CD4-positive, alpha-beta T cell (primary cell): ENCODE measurements at regions not wholly inside any gene's neighbourhood (a gene's known extent, or its start where the extent isn't known, plus 50 kb on each side); places are given as distances from the start of the nearest gene placed in this dataset.

Experiments
- ATAC-seq: fragments of 200-7000 bp; cut with Tn5 transposase; one replicate; pipeline ENCODE4 v1.10.0; 2022; ENCODE audit warnings: mild to moderate bottlenecking; ENCODE audit not compliant: poor library complexity
- CTCF ChIA-PET: fragments of 350-600 bp; sonication (Branson Sonifier 250); formaldehyde crosslinking; loops from one replicate; lab custom pipeline; 2021; ENCODE audit warnings: antibody characterized with exemption, inconsistent platforms; lab: Charles Lee
- POLR2A ChIA-PET: fragments of 350-600 bp; sonication (Branson Sonifier 250); formaldehyde crosslinking; loops from one replicate; lab custom pipeline; 2021; ENCODE audit warnings: antibody characterized with exemption, inconsistent platforms; lab: Charles Lee
- DNase-seq, 14 experiments: peaks; one replicate each; pipeline ENCODE4 v3.0.0-alpha.2; 2013 to 2020; ENCODE audit warnings: mixed read lengths in 2 of 14
- H3K27ac ChIP-seq, 2 donors: one replicate each; pipeline versions ENCODE4 v1.5.1 to v1.7.0; 2013; ENCODE audit warnings: low read length in 2 of 2, low read depth in 1 of 2, mild to moderate bottlenecking in 1 of 2
- H3K27me3 ChIP-seq, 2 experiments: 1 replicate in 1 of 2; 2 replicates in 1 of 2; pipeline versions ENCODE4 v1.6.1 to v1.7.0; 2013; ENCODE audit warnings: low read length in 2 of 2, control low read depth in 1 of 2, mild to moderate bottlenecking in 1 of 2, moderate library complexity in 1 of 2; ENCODE audit not compliant: insufficient read depth in 2 of 2, control insufficient read depth in 1 of 2
- H3K36me3 ChIP-seq: one replicate; pipeline ENCODE4 v1.6.1; 2013; ENCODE audit warnings: low read length, control low read depth; ENCODE audit not compliant: insufficient read depth
- H3K4me1 ChIP-seq: one replicate; pipeline ENCODE4 v1.6.1; 2013; ENCODE audit warnings: low read length, control low read depth; ENCODE audit not compliant: insufficient read depth
- H3K4me3 ChIP-seq: one replicate; pipeline ENCODE4 v1.5.1; 2013; ENCODE audit warnings: mild to moderate bottlenecking, low read length, moderate library complexity
- H3K9me3 ChIP-seq, 2 experiments: 1 replicate in 1 of 2; 2 replicates in 1 of 2; pipeline versions ENCODE4 v1.6.1 to v1.7.0; 2013; ENCODE audit warnings: low read length in 2 of 2, mild to moderate bottlenecking in 2 of 2, control low read depth in 1 of 2, moderate library complexity in 1 of 2; ENCODE audit not compliant: control insufficient read depth in 1 of 2, insufficient read depth in 1 of 2
- H3K27ac Mint-ChIP-seq: one replicate; pipeline ENCODE4 v1.8.0; 2020; ENCODE audit warnings: mixed read lengths
- H3K27me3 Mint-ChIP-seq: one replicate; pipeline ENCODE4 v1.8.0; 2021; ENCODE audit warnings: mixed read lengths
- H3K36me3 Mint-ChIP-seq: one replicate; pipeline ENCODE4 v1.8.0; 2021; ENCODE audit warnings: low read depth, mixed read lengths
- H3K4me1 Mint-ChIP-seq: one replicate; pipeline ENCODE4 v1.8.0; 2021; ENCODE audit warnings: low read depth, mixed read lengths
- H3K4me3 Mint-ChIP-seq: one replicate; pipeline ENCODE4 v1.8.0; 2020; ENCODE audit warnings: mild to moderate bottlenecking, mixed read lengths
- H3K9me3 Mint-ChIP-seq: one replicate; pipeline ENCODE4 v1.8.0; 2020; ENCODE audit warnings: mixed read lengths
- intact Hi-C, 2 experiments: fragments of 100-400 bp; cut with DNase I in 1 of 2; cut with micrococcal nuclease in 1 of 2; formaldehyde crosslinking; loops; one replicate each; pipeline versions ENCODE4 v1.15.1 to v1.9.0; 2023 to 2025; cut with DNase I, micrococcal nuclease
- TF ChIP-seq, protein P1 (sequence below): fragments of 200-600 bp; IDR thresholded peaks from one replicate; pipeline ENCODE4 v1.8.0; 2022; ENCODE audit warnings: antibody characterized with exemption, mild to moderate bottlenecking

GRCh38 chr10:33536508-33536907 is 202.0 kb upstream of the NRP1 start:
- no peaks in the 10 kb centered on the region for H3K9me3 ChIP-seq
- Mint-ChIP-seq H3K27ac (no peak overlapping the region), H3K36me3 (no peaks in the 10 kb centered on the region), H3K4me1 (no peaks in the 10 kb centered on the region), H3K9me3 (no peaks in the 10 kb centered on the region), H3K27me3 (peaks cover 41% of the 10 kb centered on the region), H3K4me3 (no peak overlapping the region)
- no peak overlapping the region for H3K27ac ChIP-seq
- no peak overlapping the region for H3K4me3 ChIP-seq
- intact Hi-C loops = no loop called here
- H3K4me1 ChIP-seq = no peaks in the 10 kb centered on the region
- DNase-seq (no peak), ATAC-seq (no peak)
- H3K27me3 ChIP-seq = peaks cover 7 to 20% of the 10 kb centered on the region in 2 experiments
- TF ChIP-seq, protein P1, sequence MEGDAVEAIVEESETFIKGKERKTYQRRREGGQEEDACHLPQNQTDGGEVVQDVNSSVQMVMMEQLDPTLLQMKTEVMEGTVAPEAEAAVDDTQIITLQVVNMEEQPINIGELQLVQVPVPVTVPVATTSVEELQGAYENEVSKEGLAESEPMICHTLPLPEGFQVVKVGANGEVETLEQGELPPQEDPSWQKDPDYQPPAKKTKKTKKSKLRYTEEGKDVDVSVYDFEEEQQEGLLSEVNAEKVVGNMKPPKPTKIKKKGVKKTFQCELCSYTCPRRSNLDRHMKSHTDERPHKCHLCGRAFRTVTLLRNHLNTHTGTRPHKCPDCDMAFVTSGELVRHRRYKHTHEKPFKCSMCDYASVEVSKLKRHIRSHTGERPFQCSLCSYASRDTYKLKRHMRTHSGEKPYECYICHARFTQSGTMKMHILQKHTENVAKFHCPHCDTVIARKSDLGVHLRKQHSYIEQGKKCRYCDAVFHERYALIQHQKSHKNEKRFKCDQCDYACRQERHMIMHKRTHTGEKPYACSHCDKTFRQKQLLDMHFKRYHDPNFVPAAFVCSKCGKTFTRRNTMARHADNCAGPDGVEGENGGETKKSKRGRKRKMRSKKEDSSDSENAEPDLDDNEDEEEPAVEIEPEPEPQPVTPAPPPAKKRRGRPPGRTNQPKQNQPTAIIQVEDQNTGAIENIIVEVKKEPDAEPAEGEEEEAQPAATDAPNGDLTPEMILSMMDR = no peak
- H3K36me3 ChIP-seq = no peaks in the 10 kb centered on the region
- ChIA-PET POLR2A (no interaction called here), CTCF (interaction anchor here (1.2 kb wide), 1 partner anchor 9 kb away, joined by 3 read pairs; no protein-coding TSS in a partner anchor)

- CTCF ChIA-PET = interaction anchor here (1.2 kb wide), 1 partner anchor 10 kb away, joined by 3 read pairs; no protein-coding TSS in a partner anchor
- TF ChIP-seq, protein P1 = no peak
These were observed 201.4 kb upstream of the NRP1 start for GRCh38 chr10:33535866-33536265.

GRCh38 chr10:33534416-33534815 is 199.9 kb upstream of the NRP1 start:
- H3K27ac ChIP-seq = no peak overlapping the region
- ChIA-PET CTCF (no interaction called here), POLR2A (no interaction called here)
- no peak overlapping the region for H3K4me3 ChIP-seq
- H3K9me3 Mint-ChIP-seq = no peaks in the 10 kb centered on the region
- H3K27me3 ChIP-seq = peaks cover 7 to 16% of the 10 kb centered on the region in 2 experiments
- intact Hi-C loops = no loop called here
- H3K36me3 ChIP-seq = no peaks in the 10 kb centered on the region
- H3K4me3 Mint-ChIP-seq = no peak overlapping the region
- no peaks in the 10 kb centered on the region for H3K9me3 ChIP-seq
- DNase-seq (no peak), ATAC-seq (no peak)
- H3K36me3 Mint-ChIP-seq = no peaks in the 10 kb centered on the region
- peaks cover 36% of the 10 kb centered on the region for H3K27me3 Mint-ChIP-seq
- no peaks in the 10 kb centered on the region for H3K4me1 ChIP-seq
- TF ChIP-seq, protein P1 = no peak
- no peaks in the 10 kb centered on the region for H3K4me1 Mint-ChIP-seq
- no peak overlapping the region for H3K27ac Mint-ChIP-seq

More at GRCh38 chr10:33535866-33536265, 201.4 kb upstream of the NRP1 start:
- H3K4me1 ChIP-seq = no peaks in the 10 kb centered on the region
- intact Hi-C loops = no loop called here
- no peaks in the 10 kb centered on the region for H3K9me3 Mint-ChIP-seq
- H3K4me1 Mint-ChIP-seq = no peaks in the 10 kb centered on the region
- no peak for ATAC-seq
- H3K4me3 Mint-ChIP-seq = no peak overlapping the region
- H3K27me3 Mint-ChIP-seq = peaks cover 38% of the 10 kb centered on the region
- POLR2A ChIA-PET = no interaction called here
- H3K36me3 Mint-ChIP-seq = no peaks in the 10 kb centered on the region
- H3K36me3 ChIP-seq = no peaks in the 10 kb centered on the region
- H3K27ac ChIP-seq = no peak overlapping the region
- H3K27me3 ChIP-seq = peaks cover 7 to 16% of the 10 kb centered on the region in 2 experiments
- no peak overlapping the region for H3K27ac Mint-ChIP-seq
- no peak overlapping the region for H3K4me3 ChIP-seq
- H3K9me3 ChIP-seq = no peaks in the 10 kb centered on the region
- no peak for DNase-seq
